ENCODE measurements at regions not wholly inside any gene's neighbourhood (a gene's known extent, or its start where the extent isn't known, plus 50 kb on each side); places are given as distances from the start of the nearest gene placed in this dataset.

- TF ChIP-seq CTCF (conservative IDR thresholded peaks at IDR 0.05; ENCODE audit: low read depth, low read length) (no peak), EZH2 (IDR thresholded peaks at IDR 0.05; ENCODE audit: borderline replicate concordance, low read depth, low read length, poor library complexity, severe bottlenecking) (no peak)
These were observed 148.6 kb upstream of the SVIL start for GRCh38 chr10:29783201-29783947.

All from A673 (cell line).